Astrocyte (in vitro differentiated cells and primary cell): ENCODE measurements at regions not wholly inside any gene's neighbourhood (a gene's known extent, or its start where the extent isn't known, plus 50 kb on each side); places are given as distances from the start of the nearest gene placed in this dataset.

Experiments used
- EZH2 ChIP-seq: IDR thresholded peaks from 2 replicates; pipeline ENCODE4 v1.6.1; 2012; ENCODE audit warnings: mild to moderate bottlenecking, low read length, inconsistent platforms; ENCODE audit not compliant: insufficient read depth
- TF ChIP-seq, protein P1 (sequence below): IDR thresholded peaks from 2 replicates; pipeline ENCODE4 v1.5.1; 2011; ENCODE audit warnings: low read depth, mild to moderate bottlenecking, inconsistent platforms, low read length, moderate library complexity; ENCODE audit not compliant: insufficient read depth

DNA sequence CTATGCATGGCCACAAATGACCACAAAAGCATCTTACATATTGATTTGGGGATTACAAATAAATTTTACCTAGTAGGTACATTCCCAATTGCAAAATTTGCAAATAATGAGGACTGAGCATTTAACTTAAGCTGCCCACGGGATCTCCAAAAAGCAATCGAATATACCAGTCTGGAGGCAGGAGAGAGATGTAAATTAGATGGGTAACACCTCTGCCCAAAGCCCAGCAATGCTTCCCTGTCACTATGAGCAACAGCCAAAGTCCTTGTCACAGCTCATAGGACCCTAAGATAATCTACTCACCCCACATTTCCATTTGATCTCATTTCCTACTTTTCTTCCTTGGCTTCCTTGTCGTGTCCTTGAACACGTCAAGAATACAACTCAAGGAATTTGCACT lies 172.2 kb downstream of the SUCLG1 start:
- TF ChIP-seq, protein P1, sequence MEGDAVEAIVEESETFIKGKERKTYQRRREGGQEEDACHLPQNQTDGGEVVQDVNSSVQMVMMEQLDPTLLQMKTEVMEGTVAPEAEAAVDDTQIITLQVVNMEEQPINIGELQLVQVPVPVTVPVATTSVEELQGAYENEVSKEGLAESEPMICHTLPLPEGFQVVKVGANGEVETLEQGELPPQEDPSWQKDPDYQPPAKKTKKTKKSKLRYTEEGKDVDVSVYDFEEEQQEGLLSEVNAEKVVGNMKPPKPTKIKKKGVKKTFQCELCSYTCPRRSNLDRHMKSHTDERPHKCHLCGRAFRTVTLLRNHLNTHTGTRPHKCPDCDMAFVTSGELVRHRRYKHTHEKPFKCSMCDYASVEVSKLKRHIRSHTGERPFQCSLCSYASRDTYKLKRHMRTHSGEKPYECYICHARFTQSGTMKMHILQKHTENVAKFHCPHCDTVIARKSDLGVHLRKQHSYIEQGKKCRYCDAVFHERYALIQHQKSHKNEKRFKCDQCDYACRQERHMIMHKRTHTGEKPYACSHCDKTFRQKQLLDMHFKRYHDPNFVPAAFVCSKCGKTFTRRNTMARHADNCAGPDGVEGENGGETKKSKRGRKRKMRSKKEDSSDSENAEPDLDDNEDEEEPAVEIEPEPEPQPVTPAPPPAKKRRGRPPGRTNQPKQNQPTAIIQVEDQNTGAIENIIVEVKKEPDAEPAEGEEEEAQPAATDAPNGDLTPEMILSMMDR: no peak
- no peak for TF ChIP-seq EZH2
